Esophagus (tissue), 2 donors: ENCODE measurements at regions not wholly inside any gene's neighbourhood (a gene's known extent, or its start where the extent isn't known, plus 50 kb on each side); places are given as distances from the start of the nearest gene placed in this dataset.
A peak's percentile ranks its signal among the peaks of the same experiment; 100 is the strongest.
"Not testable (repeated sequence)": the region's sequence is repeated elsewhere in the genome, so short reads cannot be mapped to it uniquely, and the experiment has no call there.

Source experiments
- H3K27ac ChIP-seq, 2 donors: one replicate each; pipeline ENCODE4 v1.5.1; 2013; ENCODE audit warnings: low read depth in 2 of 2, mild to moderate bottlenecking in 2 of 2, inconsistent platforms in 1 of 2, low read length in 1 of 2, moderate library complexity in 1 of 2
- H3K27me3 ChIP-seq, 2 donors: one replicate each; pipeline ENCODE4 v1.6.1; 2013; ENCODE audit warnings: low read length in 2 of 2, control low read depth in 1 of 2, mild to moderate bottlenecking in 1 of 2; ENCODE audit not compliant: insufficient read depth in 2 of 2, control insufficient read depth in 1 of 2
- H3K36me3 ChIP-seq, 2 donors: one replicate each; pipeline ENCODE4 v1.6.1; 2013; ENCODE audit warnings: low read length in 1 of 2; ENCODE audit not compliant: control insufficient read depth in 2 of 2, insufficient read depth in 2 of 2
- H3K4me1 ChIP-seq, 2 donors: one replicate each; pipeline ENCODE4 v1.6.1; 2013; ENCODE audit warnings: low read length in 1 of 2; ENCODE audit not compliant: control insufficient read depth in 2 of 2, insufficient read depth in 2 of 2
- H3K4me3 ChIP-seq, 2 donors: one replicate each; pipeline ENCODE4 v1.5.1; 2013; ENCODE audit warnings: low read length in 2 of 2, mild to moderate bottlenecking in 2 of 2, low read depth in 1 of 2, moderate library complexity in 1 of 2
- H3K9me3 ChIP-seq, 2 donors: one replicate each; pipeline ENCODE4 v1.6.1; 2013; ENCODE audit warnings: mild to moderate bottlenecking in 2 of 2, low read depth in 1 of 2, low read length in 1 of 2, moderate library complexity in 1 of 2; ENCODE audit not compliant: control insufficient read depth in 2 of 2, insufficient read depth in 1 of 2
- whole genome bisulfite sequencing, 2 donors: extraction: QIAGEN DNeasy Blood & Tissue Kit; methylation state at CpG; one replicate each; pipeline ENCODE4 v1.1.7; 2013; 5-methylcytosine and 5-hydroxymethylcytosine counted together
- donor health status: healthy with polysubstance abuse.
- donor health status: Bipolar disorder and iron deficiency.

GRCh38 chr13:84086847-84087162, 204.5 kb upstream of the SLITRK1 start:
- Histone ChIP-seq H3K36me3 (no peaks in the 10 kb centered on the region), H3K27ac (no peak overlapping the region), H3K27me3 (no peaks in the 10 kb centered on the region), H3K4me1 (no peaks in the 10 kb centered on the region), H3K9me3 (peaks cover 5 to 6% of the 10 kb centered on the region in 2 donors), H3K4me3 (peak overlapping the region; percentile 5 to 33)
- WGBS, 2 donors = 82 to 88% methylated on average over 7 of the region's 7 CpGs

GRCh38 chr13:84086098-84086846, 204.0 kb upstream of the SLITRK1 start:
- not testable (repeated sequence) for H3K4me1 ChIP-seq, H3K36me3 ChIP-seq, H3K9me3 ChIP-seq, H3K27ac ChIP-seq, H3K27me3 ChIP-seq
- H3K4me3 ChIP-seq = peak overlapping the region; percentile 5 to 33
- 82 to 84% methylated on average over 31 to 49 of the region's 49 CpGs for WGBS, 2 donors

GRCh38 chr13:84082462-84082861, 200.2 kb upstream of the SLITRK1 start:
- no peaks in the 10 kb centered on the region for H3K36me3 ChIP-seq
- H3K4me1 ChIP-seq = no peaks in the 10 kb centered on the region
- WGBS, 2 donors = 70% methylated on average over 4 of the region's 4 CpGs
- no peak overlapping the region for H3K27ac ChIP-seq
- no peak overlapping the region for H3K4me3 ChIP-seq
- H3K9me3 ChIP-seq = peaks cover 5 to 6% of the 10 kb centered on the region in 2 donors
- no peaks in the 10 kb centered on the region for H3K27me3 ChIP-seq

- no peak overlapping the region for H3K27ac ChIP-seq
- H3K4me1 ChIP-seq = no peaks in the 10 kb centered on the region
- WGBS, 2 donors = 64% methylated on average over 7 of the region's 7 CpGs
- H3K9me3 ChIP-seq = no peaks in the 10 kb centered on the region
- no peaks in the 10 kb centered on the region for H3K36me3 ChIP-seq
- no peaks in the 10 kb centered on the region for H3K27me3 ChIP-seq
- H3K4me3 ChIP-seq = no peak overlapping the region
Measured at GRCh38 chr13:84080748-84081530, 198.7 kb upstream of the SLITRK1 start.

GRCh38 chr13:84077271-84077670, 195.0 kb upstream of the SLITRK1 start:
- Histone ChIP-seq H3K9me3 (no peaks in the 10 kb centered on the region), H3K36me3 (no peaks in the 10 kb centered on the region), H3K4me3 (no peak overlapping the region), H3K4me1 (no peaks in the 10 kb centered on the region), H3K27ac (no peak overlapping the region), H3K27me3 (no peaks in the 10 kb centered on the region)

GRCh38 chr13:84076280-84076679, 194.0 kb upstream of the SLITRK1 start:
- no peaks in the 10 kb centered on the region for H3K36me3 ChIP-seq
- H3K27me3 ChIP-seq = no peaks in the 10 kb centered on the region
- H3K9me3 ChIP-seq = no peaks in the 10 kb centered on the region
- WGBS, 2 donors = 83 to 85% methylated on average over 1 of the region's 1 CpG
- H3K27ac ChIP-seq = no peak overlapping the region
- no peak overlapping the region for H3K4me3 ChIP-seq
- H3K4me1 ChIP-seq = no peaks in the 10 kb centered on the region

GRCh38 chr13:84050536-84050935, 168.3 kb upstream of the SLITRK1 start:
- 87 to 88% methylated on average over 3 of the region's 3 CpGs for WGBS, 2 donors
- no peak overlapping the region for H3K27ac ChIP-seq
- H3K27me3 ChIP-seq = no peaks in the 10 kb centered on the region
- H3K4me1 ChIP-seq = no peaks in the 10 kb centered on the region
- H3K9me3 ChIP-seq = no peaks in the 10 kb centered on the region
- H3K36me3 ChIP-seq = no peaks in the 10 kb centered on the region
- no peak overlapping the region for H3K4me3 ChIP-seq

- Histone ChIP-seq H3K27me3 (no peaks in the 10 kb centered on the region), H3K36me3 (no peaks in the 10 kb centered on the region), H3K4me1 (no peaks in the 10 kb centered on the region), H3K4me3 (no peak overlapping the region), H3K27ac (no peak overlapping the region), H3K9me3 (no peaks in the 10 kb centered on the region)
- WGBS, 2 donors = 40% methylated on average over 2 of the region's 2 CpGs
Measured at GRCh38 chr13:84049443-84050219, 167.4 kb upstream of the SLITRK1 start.

GRCh38 chr13:84044805-84045204, 162.5 kb upstream of the SLITRK1 start:
- Histone ChIP-seq H3K27ac (no peak overlapping the region), H3K36me3 (no peaks in the 10 kb centered on the region), H3K27me3 (no peaks in the 10 kb centered on the region), H3K9me3 (no peaks in the 10 kb centered on the region), H3K4me1 (no peaks in the 10 kb centered on the region), H3K4me3 (no peak overlapping the region)
- WGBS, 2 donors = 69 to 75% methylated on average over 2 of the region's 2 CpGs
